ENCODE measurements at regions not wholly inside any gene's neighbourhood (a gene's known extent, or its start where the extent isn't known, plus 50 kb on each side); places are given as distances from the start of the nearest gene placed in this dataset.

GRCh38 chr1:204775546-204775945 lies 90.0 kb upstream of the LRRN2 start:
- DNase-seq (ENCODE audit: low read depth in 1 of 2, low spot score in 1 of 2) (no peak), FAIRE-seq (no peak), ATAC-seq (no peak)
- Histone ChIP-seq H3K9me3 (no peaks in the 10 kb centered on the region), H3K4me2 (no peak overlapping the region), H3K4me3 (no peak overlapping the region), H3K4me1 (no peaks in the 10 kb centered on the region), H3K27ac (no peak overlapping the region)
- TF ChIP-seq FOSL2 (IDR thresholded peaks at IDR 0.05) (no peak), FOSL2 (CRISPR knock-in tag; IDR thresholded peaks at IDR 0.05) (no peak), MAFK (IDR thresholded peaks at IDR 0.05; ENCODE audit: partially characterized antibody) (no peak), E2F6 (IDR thresholded peaks at IDR 0.05; ENCODE audit: borderline replicate concordance, low read depth) (no peak), HES2 (IDR thresholded peaks at IDR 0.05) (no peak), EHF (CRISPR knock-in tag; IDR thresholded peaks at IDR 0.05) (no peak), REST (IDR thresholded peaks at IDR 0.05) (no peak), EHMT2 (IDR thresholded peaks at IDR 0.05; ENCODE audit: low read depth) (no peak), TFCP2L1 (CRISPR knock-in tag; IDR thresholded peaks at IDR 0.05) (no peak), ZC3H11A (IDR thresholded peaks at IDR 0.05) (no peak), HOXA7 (CRISPR knock-in tag; IDR thresholded peaks at IDR 0.05) (no peak), HMGXB4 (CRISPR knock-in tag; IDR thresholded peaks at IDR 0.05; ENCODE audit: borderline replicate concordance) (no peak), NR3C1 (IDR thresholded peaks at IDR 0.05) (no peak), SREBF2 (IDR thresholded peaks at IDR 0.05) (no peak), ESRRA (IDR thresholded peaks at IDR 0.05; ENCODE audit: borderline replicate concordance, low read length) (no peak), JUNB (IDR thresholded peaks at IDR 0.05) (no peak)
- CTCF ChIA-PET, result interaction anchor here (1.8 to 5.7 kb wide), 5 partner anchors 13 to 210 kb away, joined by 4 to 45 read pairs (median 10); no protein-coding TSS in a partner anchor
- POLR2A ChIA-PET, result no interaction called here
- 13% methylated on average over 4 of the region's 4 CpGs for WGBS (ENCODE audit: missing lambda C conversion rate)

GRCh38 chr1:204777591-204777990 lies 92.1 kb upstream of the LRRN2 start:
- Histone ChIP-seq H3K4me1 (no peaks in the 10 kb centered on the region), H3K4me3 (no peak overlapping the region), H3K9me3 (no peaks in the 10 kb centered on the region), H3K4me2 (no peak overlapping the region), H3K27ac (no peak overlapping the region)
- DNase-seq (ENCODE audit: low read depth in 1 of 2, low spot score in 1 of 2), result no peak
- POLR2A ChIA-PET, result no interaction called here
- WGBS (ENCODE audit: missing lambda C conversion rate), result 74% methylated on average over 7 of the region's 7 CpGs
- CTCF ChIA-PET, result interaction anchor here (0.7 to 4.0 kb wide), 7 partner anchors 13 to 212 kb away, joined by 3 to 19 read pairs (median 6); no protein-coding TSS in a partner anchor
- TF ChIP-seq ZSCAN20 (CRISPR knock-in tag; IDR thresholded peaks at IDR 0.05) (no peak), PHF8 (IDR thresholded peaks at IDR 0.05; ENCODE audit: borderline replicate concordance, low read depth) (no peak), NR3C1 (IDR thresholded peaks at IDR 0.05) (no peak), TFCP2L1 (CRISPR knock-in tag; IDR thresholded peaks at IDR 0.05) (no peak), CHD2 (IDR thresholded peaks at IDR 0.05; ENCODE audit: low read length, partially characterized antibody) (no peak), NFE2L2 (conservative IDR thresholded peaks at IDR 0.05; ENCODE audit: low read length) (no peak), CTCF (IDR thresholded peaks at IDR 0.05) (no peak), RCOR1 (IDR thresholded peaks at IDR 0.05; ENCODE audit: low read depth, low read length) (no peak), JUNB (IDR thresholded peaks at IDR 0.05) (no peak), RARB (CRISPR knock-in tag; IDR thresholded peaks at IDR 0.05) (no peak), RNF2 (IDR thresholded peaks at IDR 0.05; ENCODE audit: borderline replicate concordance, low read depth) (no peak), EHF (CRISPR knock-in tag; IDR thresholded peaks at IDR 0.05) (no peak), BHLHE40 (IDR thresholded peaks at IDR 0.05; ENCODE audit: low read depth, low read length) (no peak), RFX5 (IDR thresholded peaks at IDR 0.05) (no peak), ZC3H11A (IDR thresholded peaks at IDR 0.05) (no peak), CBX8 (IDR thresholded peaks at IDR 0.05) (no peak), JUN (IDR thresholded peaks at IDR 0.05) (no peak)
- ATAC-seq, result no peak
- FAIRE-seq, result no peak

Measured in A549 (cell line).